Smooth muscle cell (in vitro differentiated cells): ENCODE measurements at regions not wholly inside any gene's neighbourhood (a gene's known extent, or its start where the extent isn't known, plus 50 kb on each side); places are given as distances from the start of the nearest gene placed in this dataset.

Experiments used
- DNase-seq: peaks from one replicate; lab custom pipeline; 2025; ENCODE audit not compliant: unreplicated experiment; lab: John Stamatoyannopoulos, UW
- H2AFZ ChIP-seq: fragments of 200-600 bp; sonication (generic); 2 replicates; pipeline ENCODE4 v1.6.0; 2016; ENCODE audit warnings: antibody characterized with exemption, low read depth, mild to moderate bottlenecking
- H3F3A ChIP-seq: fragments of 200-600 bp; sonication (generic); 2 replicates; pipeline ENCODE4 v1.6.0; 2017; ENCODE audit warnings: antibody characterized with exemption, low read depth
- H3K27ac ChIP-seq: fragments of 200-600 bp; sonication (generic); 2 replicates; pipeline ENCODE4 v1.5.1; 2016; ENCODE audit warnings: low read depth, mild to moderate bottlenecking
- H3K27me3 ChIP-seq: fragments of 200-600 bp; sonication (generic); 2 replicates; pipeline ENCODE4 v1.6.1; 2016; ENCODE audit warnings: low read depth, mild to moderate bottlenecking
- H3K36me3 ChIP-seq: fragments of 200-600 bp; sonication (generic); 2 replicates; pipeline ENCODE4 v1.5.1; 2016; ENCODE audit warnings: low read depth
- H3K4me1 ChIP-seq: fragments of 200-600 bp; sonication (generic); 2 replicates; pipeline ENCODE4 v1.5.1; 2016; ENCODE audit warnings: low read depth
- H3K4me2 ChIP-seq: fragments of 200-600 bp; sonication (generic); 2 replicates; pipeline ENCODE4 v1.6.0; 2016; ENCODE audit warnings: mild to moderate bottlenecking
- H3K4me3 ChIP-seq: fragments of 200-600 bp; sonication (generic); 2 replicates; pipeline ENCODE4 v1.5.1; 2016; ENCODE audit warnings: mild to moderate bottlenecking
- H3K79me2 ChIP-seq: fragments of 200-600 bp; sonication (generic); 2 replicates; pipeline ENCODE4 v1.6.0; 2016; ENCODE audit warnings: low read depth, mild to moderate bottlenecking
- H3K9ac ChIP-seq: fragments of 200-600 bp; sonication (generic); 2 replicates; pipeline ENCODE4 v1.6.0; 2016; ENCODE audit warnings: low read depth
- H3K9me3 ChIP-seq: fragments of 200-600 bp; sonication (generic); replicated peaks from 2 replicates; pipeline ENCODE4 v1.5.1; 2016; ENCODE audit warnings: low read depth
- H4K20me1 ChIP-seq: fragments of 200-600 bp; sonication (generic); 2 replicates; pipeline ENCODE4 v1.6.0; 2016; ENCODE audit warnings: low read depth
- WGBS: methylation state at CpG from one replicate; pipeline ENCODE4 v1.1.7; 2016; ENCODE audit warnings: low lambda C conversion rate; 5-methylcytosine and 5-hydroxymethylcytosine counted together
- TF ChIP-seq, protein P1 (sequence below): fragments of 200-600 bp; sonication (generic); IDR thresholded peaks from 2 replicates; pipeline ENCODE4 v1.5.1; 2017; ENCODE audit warnings: borderline replicate concordance, mild to moderate bottlenecking, antibody characterized with exemption; ENCODE audit not compliant: insufficient read depth, poor library complexity, severe bottlenecking

DNA sequence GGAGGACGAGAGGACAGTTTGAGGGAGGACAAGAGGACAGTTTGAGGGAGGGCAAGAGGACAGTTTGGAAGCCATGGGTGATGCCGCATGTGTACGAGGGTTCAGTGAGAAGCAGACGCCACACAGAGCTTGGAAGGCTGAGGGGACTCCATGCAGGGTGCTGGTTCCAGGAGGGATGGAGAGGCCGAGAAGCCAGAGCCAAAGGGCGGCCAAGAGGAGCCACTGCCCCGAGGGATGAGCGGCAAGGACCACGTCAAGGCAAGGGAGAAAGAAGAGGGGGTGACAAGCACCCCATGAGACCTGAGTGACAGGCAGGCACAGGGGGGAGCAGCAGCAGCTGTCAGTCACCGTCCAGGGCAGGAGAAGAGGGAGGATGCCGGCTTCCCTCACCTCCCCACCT lies 385.7 kb upstream of the MYT1L start:
- H2AFZ ChIP-seq = no peak overlapping the region
- H3K4me3 ChIP-seq = no peak overlapping the region
- no peaks in the 10 kb centered on the region for H3K27me3 ChIP-seq
- H3K79me2 ChIP-seq = no peaks in the 10 kb centered on the region
- no peak overlapping the region for H3K27ac ChIP-seq
- TF ChIP-seq, protein P1, sequence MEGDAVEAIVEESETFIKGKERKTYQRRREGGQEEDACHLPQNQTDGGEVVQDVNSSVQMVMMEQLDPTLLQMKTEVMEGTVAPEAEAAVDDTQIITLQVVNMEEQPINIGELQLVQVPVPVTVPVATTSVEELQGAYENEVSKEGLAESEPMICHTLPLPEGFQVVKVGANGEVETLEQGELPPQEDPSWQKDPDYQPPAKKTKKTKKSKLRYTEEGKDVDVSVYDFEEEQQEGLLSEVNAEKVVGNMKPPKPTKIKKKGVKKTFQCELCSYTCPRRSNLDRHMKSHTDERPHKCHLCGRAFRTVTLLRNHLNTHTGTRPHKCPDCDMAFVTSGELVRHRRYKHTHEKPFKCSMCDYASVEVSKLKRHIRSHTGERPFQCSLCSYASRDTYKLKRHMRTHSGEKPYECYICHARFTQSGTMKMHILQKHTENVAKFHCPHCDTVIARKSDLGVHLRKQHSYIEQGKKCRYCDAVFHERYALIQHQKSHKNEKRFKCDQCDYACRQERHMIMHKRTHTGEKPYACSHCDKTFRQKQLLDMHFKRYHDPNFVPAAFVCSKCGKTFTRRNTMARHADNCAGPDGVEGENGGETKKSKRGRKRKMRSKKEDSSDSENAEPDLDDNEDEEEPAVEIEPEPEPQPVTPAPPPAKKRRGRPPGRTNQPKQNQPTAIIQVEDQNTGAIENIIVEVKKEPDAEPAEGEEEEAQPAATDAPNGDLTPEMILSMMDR = no peak
- no peaks in the 10 kb centered on the region for H3K9me3 ChIP-seq
- DNase-seq = no peak
- no peaks in the 10 kb centered on the region for H3K36me3 ChIP-seq
- no peaks in the 10 kb centered on the region for H3K4me1 ChIP-seq
- WGBS = 81% methylated on average over 10 of the region's 11 CpGs
- no peak overlapping the region for H3K4me2 ChIP-seq
- no peaks in the 10 kb centered on the region for H4K20me1 ChIP-seq
- H3K9ac ChIP-seq = no peak overlapping the region
- no peaks in the 10 kb centered on the region for H3F3A ChIP-seq

- no peaks in the 10 kb centered on the region for H4K20me1 ChIP-seq
- H3F3A ChIP-seq = no peaks in the 10 kb centered on the region
- no peak overlapping the region for H3K9ac ChIP-seq
- no peak overlapping the region for H3K4me2 ChIP-seq
- H3K36me3 ChIP-seq = no peaks in the 10 kb centered on the region
- no peaks in the 10 kb centered on the region for H3K27me3 ChIP-seq
- no peak for DNase-seq
- no peaks in the 10 kb centered on the region for H3K4me1 ChIP-seq
- H3K79me2 ChIP-seq = no peaks in the 10 kb centered on the region
- H3K4me3 ChIP-seq = no peak overlapping the region
- 86% methylated on average over 18 of the region's 18 CpGs for WGBS
- H3K27ac ChIP-seq = no peak overlapping the region
- H3K9me3 ChIP-seq = no peaks in the 10 kb centered on the region
- TF ChIP-seq, protein P1 = no peak
- H2AFZ ChIP-seq = no peak overlapping the region
Measured at GRCh38 chr2:2715036-2715818, 384.2 kb upstream of the MYT1L start.

DNA sequence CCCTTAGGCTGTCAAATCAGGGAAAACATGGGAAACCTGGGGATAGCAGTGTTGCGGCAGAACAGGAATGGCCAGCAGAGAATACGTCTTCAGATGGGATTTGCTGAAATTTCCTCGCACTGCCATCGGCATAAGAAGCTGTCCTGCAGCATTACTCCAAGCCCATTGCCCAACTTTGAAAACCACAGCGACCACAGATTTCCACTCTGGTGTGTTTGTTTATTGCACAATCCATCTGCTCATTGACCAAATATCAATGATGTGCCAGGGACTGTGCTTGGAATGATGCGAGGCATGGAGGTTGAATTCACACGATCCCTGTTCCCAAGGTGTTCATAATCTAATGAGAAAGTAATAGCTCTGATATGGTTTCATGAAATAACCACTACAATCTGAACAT lies 383.3 kb upstream of the MYT1L start:
- Histone ChIP-seq H2AFZ (no peak overlapping the region), H3K36me3 (no peaks in the 10 kb centered on the region), H3K27me3 (no peaks in the 10 kb centered on the region), H3K9me3 (no peaks in the 10 kb centered on the region), H3K4me1 (no peaks in the 10 kb centered on the region), H4K20me1 (no peaks in the 10 kb centered on the region), H3K79me2 (no peaks in the 10 kb centered on the region), H3F3A (no peaks in the 10 kb centered on the region), H3K9ac (no peak overlapping the region), H3K4me3 (no peak overlapping the region), H3K27ac (no peak overlapping the region), H3K4me2 (no peak overlapping the region)
- DNase-seq = no peak
- WGBS = 88% methylated on average over 7 of the region's 7 CpGs
- TF ChIP-seq, protein P1 = no peak

- H2AFZ ChIP-seq = no peak overlapping the region
- DNase-seq = no peak
- WGBS = 92% methylated on average over 12 of the region's 12 CpGs
- H4K20me1 ChIP-seq = no peaks in the 10 kb centered on the region
- no peak overlapping the region for H3K9ac ChIP-seq
- TF ChIP-seq, protein P1 = no peak
- peaks cover 2% of the 10 kb centered on the region for H3K4me1 ChIP-seq
- H3K27me3 ChIP-seq = no peaks in the 10 kb centered on the region
- H3K79me2 ChIP-seq = no peaks in the 10 kb centered on the region
- H3K4me3 ChIP-seq = no peak overlapping the region
- no peak overlapping the region for H3K27ac ChIP-seq
- H3K9me3 ChIP-seq = no peaks in the 10 kb centered on the region
- no peak overlapping the region for H3K4me2 ChIP-seq
- H3F3A ChIP-seq = no peaks in the 10 kb centered on the region
- H3K36me3 ChIP-seq = no peaks in the 10 kb centered on the region
Measured at GRCh38 chr2:2709431-2709770, 378.3 kb upstream of the MYT1L start.
